ENCODE measurements at regions not wholly inside any gene's neighbourhood (a gene's known extent, or its start where the extent isn't known, plus 50 kb on each side); places are given as distances from the start of the nearest gene placed in this dataset.

- TF ChIP-seq, protein P1, sequence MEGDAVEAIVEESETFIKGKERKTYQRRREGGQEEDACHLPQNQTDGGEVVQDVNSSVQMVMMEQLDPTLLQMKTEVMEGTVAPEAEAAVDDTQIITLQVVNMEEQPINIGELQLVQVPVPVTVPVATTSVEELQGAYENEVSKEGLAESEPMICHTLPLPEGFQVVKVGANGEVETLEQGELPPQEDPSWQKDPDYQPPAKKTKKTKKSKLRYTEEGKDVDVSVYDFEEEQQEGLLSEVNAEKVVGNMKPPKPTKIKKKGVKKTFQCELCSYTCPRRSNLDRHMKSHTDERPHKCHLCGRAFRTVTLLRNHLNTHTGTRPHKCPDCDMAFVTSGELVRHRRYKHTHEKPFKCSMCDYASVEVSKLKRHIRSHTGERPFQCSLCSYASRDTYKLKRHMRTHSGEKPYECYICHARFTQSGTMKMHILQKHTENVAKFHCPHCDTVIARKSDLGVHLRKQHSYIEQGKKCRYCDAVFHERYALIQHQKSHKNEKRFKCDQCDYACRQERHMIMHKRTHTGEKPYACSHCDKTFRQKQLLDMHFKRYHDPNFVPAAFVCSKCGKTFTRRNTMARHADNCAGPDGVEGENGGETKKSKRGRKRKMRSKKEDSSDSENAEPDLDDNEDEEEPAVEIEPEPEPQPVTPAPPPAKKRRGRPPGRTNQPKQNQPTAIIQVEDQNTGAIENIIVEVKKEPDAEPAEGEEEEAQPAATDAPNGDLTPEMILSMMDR (conservative IDR thresholded peaks at IDR 0.05), result no peak
- Mint-ChIP-seq H3K36me3 (ENCODE audit: insufficient read depth in 1 of 3, low read depth in 3 of 3) (peaks cover 11 to 16% (median 13%) of the 10 kb centered on the region in 3 experiments), H3K9me3 (peaks cover 68 to 80% of the 10 kb centered on the region in 2 experiments), H3K4me1 (peaks cover 5 to 10% of the 10 kb centered on the region in 2 experiments), H3K4me3 (no peak overlapping the region), H3K27me3 (ENCODE audit: low read depth) (peaks cover 12% of the 10 kb centered on the region), H3K27ac (no peak overlapping the region)
- no peaks in the 10 kb centered on the region for H4K20me1 ChIP-seq (ENCODE audit: control insufficient read depth, insufficient read depth, insufficient read length)
- H2BK12ac ChIP-seq (ENCODE audit: insufficient read length, low read depth, low read length), result no peak overlapping the region
- no peak overlapping the region for H3K27ac ChIP-seq (ENCODE audit: insufficient read length, low read depth, low read length)
- no peak overlapping the region for H2AK5ac ChIP-seq (ENCODE audit: insufficient read length, low read length)
- no peak overlapping the region for H3K14ac ChIP-seq (ENCODE audit: insufficient read depth, low read length)
- WGBS (ENCODE audit: extremely low coverage, insufficient read length, low lambda C conversion rate), result no CpG with 5 or more reads among the region's 4 CpGs
- H3T11ph ChIP-seq (ENCODE audit: low read length), result no peak overlapping the region
- H3K79me1 ChIP-seq (ENCODE audit: insufficient read depth, low read depth, low read length, poor library complexity, severe bottlenecking), result no peaks in the 10 kb centered on the region
- no peaks in the 10 kb centered on the region for H3K23me2 ChIP-seq (ENCODE audit: insufficient read length, low read depth, low read length, poor library complexity, severe bottlenecking)
- H3K18ac ChIP-seq (ENCODE audit: insufficient read length, low read depth, low read length), result no peak overlapping the region
- H2AFZ ChIP-seq (ENCODE audit: low read length), result no peak overlapping the region
- no peaks in the 10 kb centered on the region for H3K27me3 ChIP-seq (ENCODE audit: insufficient read depth, low read length)
- no peak overlapping the region for H4K8ac ChIP-seq (replicated peaks; ENCODE audit: insufficient read length, low read depth, low read length)
- H2BK120ac ChIP-seq (ENCODE audit: low read depth, low read length, poor library complexity, severe bottlenecking), result no peak overlapping the region
- H3K56ac ChIP-seq (ENCODE audit: insufficient read length, low read depth, low read length), result no peak overlapping the region
- H2BK20ac ChIP-seq (ENCODE audit: low read depth, low read length, poor library complexity, severe bottlenecking), result no peak overlapping the region
- H3K9me3 ChIP-seq (ENCODE audit: control insufficient read depth, low read depth, low read length), result no peaks in the 10 kb centered on the region
- no peak overlapping the region for H3K4me2 ChIP-seq (ENCODE audit: insufficient read depth, insufficient read length, low read length)
- H3K9ac ChIP-seq (ENCODE audit: extremely low read depth, insufficient read length, low read length), result no peak overlapping the region
- no peak overlapping the region for H2BK15ac ChIP-seq (ENCODE audit: low read depth, low read length)
- no peak overlapping the region for H4K91ac ChIP-seq (ENCODE audit: insufficient read length, low read depth, low read length)
- no peak overlapping the region for H3K23ac ChIP-seq (ENCODE audit: insufficient read length, low read depth, low read length)
- no peak for DNase-seq
- no peak overlapping the region for H2BK5ac ChIP-seq (ENCODE audit: insufficient read length, low read length)
- H3K79me2 ChIP-seq (ENCODE audit: insufficient read depth, low read length), result no peaks in the 10 kb centered on the region
- H4K5ac ChIP-seq (ENCODE audit: insufficient read length, low read depth, low read length), result no peak overlapping the region
- H3K4ac ChIP-seq (ENCODE audit: low read depth, low read length), result no peak overlapping the region
- peaks cover 5% of the 10 kb centered on the region; the same call in 1 of the 2 replicates for H3K4me1 ChIP-seq (ENCODE audit: insufficient read depth, low read length)
Measured at GRCh38 chrX:39624166-39624565, 473.6 kb downstream of the BCOR start.

Data from H9 (cell line).